ENCODE measurements at regions not wholly inside any gene's neighbourhood (a gene's known extent, or its start where the extent isn't known, plus 50 kb on each side); places are given as distances from the start of the nearest gene placed in this dataset.
"Not testable (repeated sequence)": the region's sequence is repeated elsewhere in the genome, so short reads cannot be mapped to it uniquely, and the experiment has no call there.

DNA sequence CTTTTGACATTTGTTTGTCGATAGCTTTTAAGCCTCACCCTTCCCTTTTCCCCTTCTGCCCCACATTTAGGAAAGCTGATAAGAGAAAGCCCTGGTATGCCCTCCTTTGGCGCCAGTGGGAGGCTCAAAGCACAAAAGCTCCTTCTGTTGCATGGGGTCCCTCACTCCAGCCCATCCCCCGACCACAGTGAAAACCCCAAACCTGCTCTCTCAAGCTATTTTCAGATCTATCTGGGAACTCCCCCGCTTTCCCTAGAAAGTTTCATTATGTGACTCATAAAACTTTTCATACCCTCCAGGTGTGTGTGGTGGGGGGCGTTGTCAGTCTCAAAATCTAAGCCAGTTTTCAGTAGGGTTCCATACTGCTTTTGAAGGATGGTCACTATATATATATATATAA, 259.0 kb upstream of the PCDH7 start:
- no peak for DNase-seq

DNA sequence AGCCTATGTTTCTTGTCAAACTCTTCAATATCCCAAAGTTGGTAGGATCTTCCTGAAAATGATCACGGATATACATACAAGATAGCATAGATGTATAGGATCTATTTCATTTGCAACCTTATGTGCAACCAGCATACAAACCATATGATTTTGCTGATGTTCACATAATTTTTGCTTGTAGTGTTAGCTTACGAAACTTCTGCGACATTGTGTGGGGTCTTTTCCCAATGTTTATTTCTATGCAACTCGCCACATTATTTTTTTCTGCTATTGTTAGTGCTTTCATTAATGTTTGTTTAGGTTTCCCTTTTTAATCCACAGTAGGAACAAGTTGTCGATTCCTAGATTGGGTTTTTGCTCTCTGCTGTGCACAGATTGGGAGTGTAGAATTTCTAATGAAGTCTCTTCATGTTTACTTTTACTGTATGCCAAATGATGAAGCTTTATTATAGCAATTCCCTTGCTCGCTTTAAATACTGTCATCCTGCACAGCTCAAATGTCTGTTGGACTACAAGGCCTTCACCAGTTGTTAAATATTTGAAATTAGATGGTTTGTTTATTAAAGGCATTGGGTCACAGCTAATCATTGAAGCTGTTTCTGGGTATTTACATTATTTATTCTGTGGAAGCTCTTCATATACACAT, 257.6 kb upstream of the PCDH7 start:
- no peak for DNase-seq

- no peak for DNase-seq
Measured at GRCh38 chr4:30471861-30472260, 248.3 kb upstream of the PCDH7 start.

DNA sequence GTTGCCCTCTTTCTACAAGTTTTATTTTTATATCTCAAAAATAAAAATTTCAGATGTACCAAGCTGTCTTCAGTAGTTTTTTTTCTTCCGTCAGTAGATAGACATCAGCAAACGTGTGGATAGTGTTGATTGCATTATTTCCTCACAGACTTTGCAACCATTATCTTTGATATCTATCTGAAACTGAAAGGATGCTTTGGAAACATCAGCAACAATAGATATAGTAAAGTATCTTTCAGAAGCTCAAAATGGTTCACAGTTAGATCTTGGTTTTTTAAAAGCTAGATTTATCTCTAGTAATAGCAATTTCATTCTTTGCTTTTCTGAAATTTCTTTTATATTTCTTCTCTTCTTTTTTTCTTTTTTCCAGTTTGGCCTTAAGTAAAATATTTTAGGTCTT, 246.9 kb upstream of the PCDH7 start:
- DNase-seq: no peak

DNA sequence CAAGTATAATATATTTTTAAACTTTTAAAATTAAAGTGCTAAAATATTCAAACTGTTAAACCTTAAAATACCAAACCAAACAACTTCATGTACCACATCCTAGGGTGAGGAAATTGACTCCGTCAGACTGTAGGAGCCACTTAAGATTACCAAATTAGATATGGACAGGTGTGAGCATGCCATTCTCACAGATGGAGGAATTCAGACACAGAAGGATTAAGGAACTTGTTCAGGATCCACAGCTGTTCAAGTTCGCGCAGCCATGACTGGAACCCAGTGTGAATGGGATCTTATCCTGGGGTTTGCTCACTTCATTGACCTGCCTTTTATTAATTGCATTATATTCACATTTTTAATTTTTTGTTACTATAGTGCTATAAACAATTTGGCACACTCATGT, 224.9 kb upstream of the PCDH7 start:
- no peak for DNase-seq

GRCh38 chr4:30495651-30496310, 224.4 kb upstream of the PCDH7 start:
- DNase-seq: no peak

GRCh38 chr4:30511751-30512150, 208.4 kb upstream of the PCDH7 start:
- DNase-seq: no peak

DNA sequence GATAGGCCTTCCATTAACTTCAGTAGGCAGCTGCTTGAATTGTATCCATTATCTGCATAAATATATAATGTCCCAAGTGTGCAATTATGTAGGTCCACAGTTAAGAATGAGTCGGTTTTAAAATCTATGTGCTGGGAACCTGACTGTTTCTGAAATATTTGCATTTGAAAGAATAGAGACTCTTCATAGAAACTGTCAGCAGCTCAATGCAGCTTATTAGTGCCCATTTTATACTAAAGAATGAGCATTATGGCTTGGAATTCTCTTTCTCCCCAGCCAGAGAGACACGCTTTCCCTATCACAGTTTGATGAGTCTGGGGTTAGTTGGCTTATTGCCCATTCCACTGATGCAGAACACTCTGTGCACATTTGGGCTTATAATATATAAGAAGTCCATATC, 202.0 kb upstream of the PCDH7 start:
- no peak for DNase-seq

DNA sequence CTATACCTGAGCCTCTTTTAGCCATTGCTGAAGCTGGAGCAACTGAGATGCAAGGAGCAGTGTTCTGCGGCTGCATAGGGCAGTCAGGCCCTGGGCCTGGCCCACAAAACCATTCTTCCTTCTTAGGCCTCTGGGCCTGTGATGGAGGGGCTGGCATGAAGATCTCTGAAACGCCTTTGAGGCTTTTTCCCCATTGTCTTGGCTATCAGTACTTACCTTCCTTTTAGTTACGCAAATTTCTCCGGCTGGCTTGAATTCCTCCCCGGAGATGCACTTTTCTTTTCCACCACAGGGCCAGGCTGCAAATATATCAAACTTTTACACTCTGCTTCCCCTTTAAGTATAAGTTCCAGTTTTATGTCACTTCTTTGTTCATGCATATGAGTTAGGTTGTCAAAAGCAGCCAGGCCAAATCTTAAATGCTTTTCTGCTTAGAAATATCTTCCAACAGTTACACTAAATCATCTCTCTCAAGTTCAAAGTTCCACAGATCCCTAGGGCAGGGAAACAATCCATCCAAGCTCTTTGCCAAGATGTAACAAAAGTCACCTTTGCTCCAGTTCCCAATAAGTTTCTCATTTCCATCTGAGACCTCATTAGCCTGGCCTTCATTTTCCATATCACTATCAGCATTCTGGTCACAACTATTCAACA, 194.4 kb upstream of the PCDH7 start:
- no peak for DNase-seq

- no peak for DNase-seq
Measured at GRCh38 chr4:30535255-30535654, 184.9 kb upstream of the PCDH7 start.

- no peak for DNase-seq
Measured at GRCh38 chr4:30536231-30536630, 183.9 kb upstream of the PCDH7 start.

DNA sequence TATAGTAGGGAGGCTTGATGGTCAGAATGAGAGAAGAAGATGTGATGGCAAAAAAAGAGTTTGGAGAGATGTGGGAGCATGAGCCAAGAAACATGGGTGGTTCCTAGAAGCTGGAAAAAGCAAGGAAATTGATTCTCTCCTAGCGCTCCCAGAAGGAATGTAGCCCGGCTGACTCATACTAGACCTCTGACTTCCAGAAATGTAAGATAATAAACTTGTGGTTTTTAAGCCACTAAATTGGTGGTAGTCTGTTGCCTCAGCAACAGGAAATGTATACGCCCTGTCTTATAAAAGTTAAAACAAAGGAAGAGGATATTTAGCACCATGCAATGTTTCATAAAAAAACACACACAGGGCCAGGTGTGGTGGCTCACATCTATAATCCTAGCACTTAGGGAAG, 182.7 kb upstream of the PCDH7 start:
- no peak for DNase-seq

DNA sequence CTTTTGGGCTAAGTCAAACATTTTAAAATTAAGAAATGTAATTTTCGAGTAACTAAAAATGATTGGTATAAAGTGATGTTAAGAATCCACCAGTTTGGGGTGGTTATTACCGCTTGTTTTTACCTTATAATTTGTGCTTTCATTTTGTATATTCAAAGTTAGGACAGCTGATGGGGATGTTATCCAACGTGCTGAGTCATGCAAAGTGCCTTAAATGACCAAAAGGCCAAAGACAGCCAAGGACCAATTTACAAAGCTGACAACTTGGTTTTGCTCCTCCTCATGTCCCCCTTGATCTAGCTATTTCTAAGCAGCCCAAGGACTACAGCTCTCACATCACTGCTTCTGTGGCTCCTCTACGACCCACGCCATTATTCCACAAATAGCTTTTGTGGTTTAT, 181.4 kb upstream of the PCDH7 start:
- no peak for DNase-seq

- no peak for DNase-seq
Measured at GRCh38 chr4:30543057-30543456, 177.1 kb upstream of the PCDH7 start.

GRCh38 chr4:30553151-30553550, 167.0 kb upstream of the PCDH7 start:
- no peak for DNase-seq

- DNase-seq: no peak
Measured at GRCh38 chr4:30553706-30554105, 166.5 kb upstream of the PCDH7 start.

DNA sequence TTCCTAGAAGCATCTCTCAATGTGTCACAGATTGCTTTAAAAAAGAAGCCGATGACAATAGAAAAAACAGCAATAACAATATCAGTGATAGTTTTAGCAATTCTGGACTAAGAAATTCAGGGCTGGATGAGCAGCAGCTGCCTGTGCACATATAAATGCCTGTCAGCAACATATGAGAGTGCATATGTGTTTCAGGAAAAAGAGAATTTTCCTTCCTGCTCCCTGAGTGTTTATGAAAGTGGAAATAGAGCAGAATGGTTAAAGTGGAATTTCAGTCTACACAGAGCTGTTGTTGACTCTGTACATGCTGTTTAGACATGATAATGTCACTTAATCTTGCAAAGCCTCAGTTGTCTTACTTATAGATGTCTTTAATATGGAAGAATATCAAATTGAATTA, 164.4 kb upstream of the PCDH7 start:
- DNase-seq: no peak

GRCh38 chr4:30559481-30559880, 160.7 kb upstream of the PCDH7 start:
- no peak for DNase-seq

- no peak for DNase-seq
Measured at GRCh38 chr4:30586850-30587249, 133.3 kb upstream of the PCDH7 start.

GRCh38 chr4:30589669-30590068, 130.5 kb upstream of the PCDH7 start:
- not testable (repeated sequence) for DNase-seq

- no peak for DNase-seq
Measured at GRCh38 chr4:30600246-30601017, 119.7 kb upstream of the PCDH7 start.

GRCh38 chr4:30601070-30601865, 118.9 kb upstream of the PCDH7 start:
- no peak for DNase-seq

DNA sequence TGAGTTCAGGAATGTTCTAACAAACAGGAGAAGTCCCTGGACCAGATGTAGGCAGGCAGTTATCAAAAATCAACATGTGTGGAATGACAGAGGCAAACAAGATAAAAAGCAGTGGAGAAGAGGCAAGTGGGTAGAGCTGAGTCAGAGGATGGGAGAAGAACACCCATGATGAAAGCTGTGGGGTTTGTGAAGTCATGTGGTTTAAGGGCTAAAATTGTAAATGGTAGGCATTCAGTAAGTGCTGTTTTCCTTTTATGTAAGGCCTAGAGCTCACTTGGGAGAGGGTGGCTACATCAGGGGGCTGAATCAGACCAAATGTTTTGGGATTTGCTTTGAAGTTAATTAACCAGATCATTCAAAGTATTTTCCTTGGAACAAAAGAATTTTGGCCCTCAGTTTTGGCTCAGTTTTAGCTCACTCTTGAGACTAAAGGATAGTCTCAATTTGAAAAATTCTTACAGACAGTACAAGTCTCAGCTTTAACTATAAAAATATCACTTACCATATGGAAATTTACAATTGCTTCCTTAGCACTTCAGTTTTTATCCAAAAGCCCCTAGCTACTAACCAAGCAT, 114.5 kb upstream of the PCDH7 start:
- DNase-seq: no peak
